Esophagus muscularis mucosa (tissue), 4 donors: ENCODE measurements at regions not wholly inside any gene's neighbourhood (a gene's known extent, or its start where the extent isn't known, plus 50 kb on each side); places are given as distances from the start of the nearest gene placed in this dataset.

ENCODE experiments used
- CTCF ChIP-seq, 3 experiments: fragments of 200-600 bp in 2 of 3; fragments of 450-650 bp in 1 of 3; sonication (generic) in 2 of 3; IDR thresholded peaks; one replicate each; pipeline ENCODE4 v1.5.1; 2017 to 2019; ENCODE audit warnings: antibody characterized with exemption in 3 of 3, mild to moderate bottlenecking in 2 of 3, moderate library complexity in 1 of 3
- EP300 ChIP-seq: sonication (generic); formaldehyde crosslinking; IDR thresholded peaks from one replicate; pipeline ENCODE4 v1.6.1; 2017; ENCODE audit warnings: antibody characterized with exemption
- POLR2A ChIP-seq: fragments of 450-650 bp; IDR thresholded peaks from one replicate; pipeline ENCODE4 v1.6.1; 2017; ENCODE audit warnings: antibody characterized with exemption, moderate library complexity, mild to moderate bottlenecking, low read depth
- POLR2AphosphoS5 ChIP-seq, 2 donors: sonication (generic); formaldehyde crosslinking; IDR thresholded peaks; one replicate each; pipeline ENCODE4 v1.6.1; 2017; ENCODE audit warnings: antibody characterized with exemption in 2 of 2

GRCh38 chr5:167052791-167053190 lies 1238.7 kb upstream of the WWC1 start:
- TF ChIP-seq CTCF (IDR thresholded peaks at IDR 0.05) (no peak), POLR2A (no peak), POLR2AphosphoS5 (IDR thresholded peaks at IDR 0.05) (no peak), EP300 (no peak)
